SK-N-SH (cell line): ENCODE measurements at regions not wholly inside any gene's neighbourhood (a gene's known extent, or its start where the extent isn't known, plus 50 kb on each side); places are given as distances from the start of the nearest gene placed in this dataset.
A peak's percentile ranks its signal among the peaks of the same experiment; 100 is the strongest.

Experiments
- CTCF ChIA-PET: fragments of 300-600, 350-600 bp; formaldehyde crosslinking; extraction: SDS; loops from one replicate; lab custom pipeline; 2021; lab: Yijun Ruan, JAX
- POLR2A ChIA-PET: fragments of 350-600 bp; sonication (Branson Sonifier 250); formaldehyde crosslinking; extraction: SDS; loops from one replicate; lab custom pipeline; 2020; ENCODE audit warnings: antibody characterized with exemption, inconsistent platforms; lab: Yijun Ruan, JAX
- DNase-seq: peaks from one replicate; pipeline ENCODE4 v3.0.0; 2012
- H2AFZ ChIP-seq: fragments of 200-600 bp; sonication (generic); 2 replicates; pipeline ENCODE4 v1.8.1; 2016; ENCODE audit warnings: antibody characterized with exemption, mild to moderate bottlenecking, low read depth
- H3F3A ChIP-seq: fragments of 200-600 bp; sonication (generic); replicated peaks from 2 replicates; pipeline ENCODE3; 2016; ENCODE audit warnings: antibody characterized with exemption, mild to moderate bottlenecking; ENCODE audit not compliant: insufficient read depth
- H3K27ac ChIP-seq, 2 experiments: fragments of 200-500 bp in 1 of 2; fragments of 200-600 bp in 1 of 2; sonication (Bioruptor generic) in 1 of 2; sonication (generic), shearing (Covaris generic) in 1 of 2; 2 replicates each; pipeline versions ENCODE4 v1.5.1 to v1.6.1; 2014 to 2016; ENCODE audit warnings: low read depth in 2 of 2, inconsistent platforms in 1 of 2, low read length in 1 of 2, mild to moderate bottlenecking in 1 of 2, mixed read lengths in 1 of 2
- H3K27me3 ChIP-seq: fragments of 200-600 bp; sonication (generic), shearing (Covaris generic); 2 replicates; pipeline ENCODE4 v1.6.1; 2016; ENCODE audit warnings: mixed run types; ENCODE audit not compliant: insufficient read depth
- H3K36me3 ChIP-seq, 2 experiments: fragments of 200-500 bp in 1 of 2; fragments of 200-600 bp in 1 of 2; sonication (Bioruptor generic) in 1 of 2; sonication (generic) in 1 of 2; replicated peaks in 1 of 2; 2 replicates each; pipeline versions ENCODE3 to v1.5.1; 2014 to 2016; ENCODE audit warnings: low read length in 1 of 2, mild to moderate bottlenecking in 1 of 2; ENCODE audit not compliant: insufficient read depth in 2 of 2, control insufficient read depth in 1 of 2
- H3K4me1 ChIP-seq, 2 experiments: fragments of 200-500 bp in 1 of 2; fragments of 200-600 bp in 1 of 2; sonication (Bioruptor generic) in 1 of 2; sonication (generic), shearing (Covaris generic) in 1 of 2; 2 replicates each; pipeline versions ENCODE4 v1.5.1 to v1.6.1; 2014 to 2016; ENCODE audit warnings: low read depth in 1 of 2, low read length in 1 of 2, mixed run types in 1 of 2; ENCODE audit not compliant: insufficient read depth in 2 of 2, control insufficient read depth in 1 of 2
- H3K4me2 ChIP-seq: fragments of 200-600 bp; sonication (generic), shearing (Covaris generic); 2 replicates; pipeline ENCODE4 v1.6.1; 2017; ENCODE audit warnings: mixed run types
- H3K4me3 ChIP-seq, 2 experiments: fragments of 200-500 bp in 1 of 2; fragments of 200-600 bp in 1 of 2; sonication (Bioruptor generic) in 1 of 2; sonication (generic), shearing (Covaris generic) in 1 of 2; 2 replicates each; pipeline versions ENCODE4 v1.5.1 to v1.8.1; 2014 to 2016; ENCODE audit warnings: low read depth in 2 of 2, inconsistent platforms in 1 of 2, low read length in 1 of 2, mild to moderate bottlenecking in 1 of 2, mixed read lengths in 1 of 2, moderate library complexity in 1 of 2
- H3K79me2 ChIP-seq: fragments of 200-600 bp; sonication (generic); 2 replicates; pipeline ENCODE4 v1.8.1; 2017; ENCODE audit warnings: mild to moderate bottlenecking; ENCODE audit not compliant: insufficient read depth
- H3K9ac ChIP-seq: fragments of 200-600 bp; sonication (generic); 2 replicates; pipeline ENCODE4 v1.6.1; 2017; ENCODE audit warnings: mixed run types
- H3K9me2 ChIP-seq: fragments of 200-600 bp; sonication (generic); 2 replicates; pipeline ENCODE4 v1.6.1; 2017; ENCODE audit warnings: mixed run types
- H3K9me3 ChIP-seq: fragments of 200-600 bp; sonication (generic); 2 replicates; pipeline ENCODE4 v1.6.1; 2017; ENCODE audit warnings: mixed run types, mild to moderate bottlenecking, moderate library complexity
- H4K20me1 ChIP-seq: fragments of 200-600 bp; sonication (generic); 2 replicates; pipeline ENCODE4 v1.6.1; 2017; ENCODE audit warnings: mild to moderate bottlenecking, mixed run types; ENCODE audit not compliant: insufficient read depth
- CHD2 ChIP-seq: fragments of 150-350 bp; IDR thresholded peaks from 2 replicates; pipeline ENCODE4 v1.6.1; 2018; ENCODE audit warnings: low read length; ENCODE audit not compliant: partially characterized antibody
- CTCF ChIP-seq: fragments of 200-600 bp; sonication (generic); IDR thresholded peaks from 2 replicates; pipeline ENCODE4 v1.6.1; 2017; ENCODE audit warnings: antibody characterized with exemption, mild to moderate bottlenecking, moderate library complexity
- ELF1 ChIP-seq: IDR thresholded peaks from 2 replicates; pipeline ENCODE4 v1.4.0; 2012
- EZH2phosphoT487 ChIP-seq: fragments of 200-600 bp; sonication (generic); IDR thresholded peaks from 2 replicates; pipeline ENCODE4 v1.6.1; 2017; ENCODE audit warnings: low read depth, mixed run types, mild to moderate bottlenecking, antibody characterized with exemption, moderate library complexity, borderline replicate concordance
- FOXJ3 ChIP-seq: sonication (generic); formaldehyde crosslinking; IDR thresholded peaks from 2 replicates; pipeline ENCODE4 v1.5.1; 2020; ENCODE audit warnings: mild to moderate bottlenecking, missing genetic modification reagents
- FOXM1 ChIP-seq: IDR thresholded peaks from 2 replicates; pipeline ENCODE4 v1.4.0; 2012; ENCODE audit warnings: low read depth, mild to moderate bottlenecking
- GATA2 ChIP-seq: sonication (generic); formaldehyde crosslinking; IDR thresholded peaks from 2 replicates; pipeline ENCODE4 v1.5.0; 2020; ENCODE audit warnings: mild to moderate bottlenecking, missing genetic modification reagents
- IRF3 ChIP-seq: fragments of 150-350 bp; IDR thresholded peaks from 2 replicates; pipeline ENCODE4 v1.6.1; 2016; ENCODE audit warnings: mild to moderate bottlenecking, low read depth, low read length
- JUND ChIP-seq: IDR thresholded peaks from 2 replicates; pipeline ENCODE4 v1.4.0; 2012
- MXI1 ChIP-seq: IDR thresholded peaks from 2 replicates; pipeline ENCODE4 v1.6.1; 2012; ENCODE audit warnings: mild to moderate bottlenecking, low read depth, low read length, improper control_type of control experiment
- NFIC ChIP-seq: IDR thresholded peaks from 2 replicates; pipeline ENCODE4 v1.4.0; 2012; ENCODE audit warnings: borderline replicate concordance
- RAD21 ChIP-seq: IDR thresholded peaks from 2 replicates; pipeline ENCODE4 v1.6.1; 2012; ENCODE audit warnings: mild to moderate bottlenecking, low read length
- RCOR1 ChIP-seq: fragments of 150-350 bp; IDR thresholded peaks from 2 replicates; pipeline ENCODE4 v1.6.1; 2017; ENCODE audit warnings: antibody characterized with exemption, low read length
- RFX5 ChIP-seq: IDR thresholded peaks from 2 replicates; pipeline ENCODE4 v1.6.1; 2012; ENCODE audit warnings: mild to moderate bottlenecking, improper control_type of control experiment, low read length
- RXRA ChIP-seq: IDR thresholded peaks from 2 replicates; pipeline ENCODE4 v1.4.0; 2012; ENCODE audit warnings: low read depth, mild to moderate bottlenecking, borderline replicate concordance
- SIN3A ChIP-seq: IDR thresholded peaks from 2 replicates; pipeline ENCODE4 v1.6.1; 2012; ENCODE audit warnings: low read depth, mild to moderate bottlenecking, low read length, moderate library complexity, borderline replicate concordance
- SMC3 ChIP-seq: IDR thresholded peaks from 2 replicates; pipeline ENCODE4 v1.6.1; 2012; ENCODE audit warnings: low read depth, low read length, improper control_type of control experiment
- TAF1 ChIP-seq: IDR thresholded peaks from 2 replicates; pipeline ENCODE4 v1.6.1; 2012; ENCODE audit warnings: low read depth, mild to moderate bottlenecking, low read length, moderate library complexity, borderline replicate concordance
- TCF12 ChIP-seq: IDR thresholded peaks from 2 replicates; pipeline ENCODE4 v1.4.0; 2012
- TEAD4 ChIP-seq: IDR thresholded peaks from 2 replicates; pipeline ENCODE4 v1.4.0; 2012; ENCODE audit warnings: mild to moderate bottlenecking, borderline replicate concordance; ENCODE audit not compliant: insufficient read depth
- YY1 ChIP-seq: IDR thresholded peaks from 2 replicates; pipeline ENCODE4 v1.4.0; 2012; ENCODE audit warnings: low read depth, mild to moderate bottlenecking
- WGBS: methylation state at CpG from one replicate; pipeline ENCODE4 v1.1.6; 2017; ENCODE audit warnings: low lambda C conversion rate; 5-methylcytosine and 5-hydroxymethylcytosine counted together
- TF ChIP-seq, protein P1 (sequence below): fragments of 150-350 bp; IDR thresholded peaks from 2 replicates; pipeline ENCODE4 v1.6.1; 2017; ENCODE audit warnings: antibody characterized with exemption, low read length, low read depth, borderline replicate concordance

GRCh38 chr2:45191976-45192375 lies 182.7 kb upstream of the SIX2 start:
- CTCF ChIA-PET: interaction anchor here (0.8 to 1.4 kb wide), 5 partner anchors 22 to 303 kb away, joined by 3 to 6 read pairs (median 3); no protein-coding TSS in a partner anchor
- TF ChIP-seq RAD21 (no peak), EZH2phosphoT487 (no peak), YY1 (no peak), TAF1 (no peak)
- TF ChIP-seq, all 33 proteins: peak for 0
- no peaks in the 10 kb centered on the region for H3K9me3 ChIP-seq
- H3K4me2 ChIP-seq: no peak overlapping the region
- H3K36me3 ChIP-seq: no peaks in the 10 kb centered on the region
- POLR2A ChIA-PET: interaction anchor here (0.9 to 1.5 kb wide), 2 partner anchors 23 to 137 kb away, joined by 4 to 11 read pairs; no protein-coding TSS in a partner anchor
- peak; percentile 45 for DNase-seq
- H3F3A ChIP-seq: no peaks in the 10 kb centered on the region
- H3K27ac ChIP-seq: peak overlapping the region in 1 of 2 experiments; percentile 90; a peak in 2 of 4 replicates
- H4K20me1 ChIP-seq: no peaks in the 10 kb centered on the region
- H2AFZ ChIP-seq: no peak overlapping the region
- H3K9ac ChIP-seq: no peak overlapping the region
- no peak overlapping the region for H3K4me3 ChIP-seq
- H3K9me2 ChIP-seq: no peaks in the 10 kb centered on the region
- peaks cover 0 to 19% of the 10 kb centered on the region in 2 experiments; a peak in 2 of 4 replicates for H3K4me1 ChIP-seq
- H3K27me3 ChIP-seq: no peaks in the 10 kb centered on the region
- H3K79me2 ChIP-seq: no peaks in the 10 kb centered on the region
- WGBS: 85% methylated on average over 8 of the region's 8 CpGs

GRCh38 chr2:45191146-45191863 lies 182.1 kb upstream of the SIX2 start:
- Histone ChIP-seq H3K27me3 (no peaks in the 10 kb centered on the region), H3K36me3 (no peaks in the 10 kb centered on the region), H3K4me1 (peaks cover 0 to 19% of the 10 kb centered on the region in 2 experiments; a peak in 2 of 4 replicates), H3K9me2 (no peaks in the 10 kb centered on the region), H3K4me3 (no peak overlapping the region), H4K20me1 (no peaks in the 10 kb centered on the region), H3K27ac (peak overlapping the region in 1 of 2 experiments; percentile 90; a peak in 2 of 4 replicates), H3K9me3 (no peaks in the 10 kb centered on the region), H3K4me2 (no peak overlapping the region), H3K79me2 (no peaks in the 10 kb centered on the region), H3K9ac (no peak overlapping the region), H2AFZ (no peak overlapping the region), H3F3A (no peaks in the 10 kb centered on the region)
- DNase-seq: peak; percentile 81
- ChIA-PET POLR2A (interaction anchor here (0.9 to 1.5 kb wide), 2 partner anchors 22 to 136 kb away, joined by 4 to 11 read pairs; no protein-coding TSS in a partner anchor), CTCF (interaction anchor here (0.8 to 1.4 kb wide), 6 partner anchors 22 to 303 kb away, joined by 3 to 6 read pairs (median 3); no protein-coding TSS in a partner anchor)
- 69% methylated on average over 16 of the region's 16 CpGs for WGBS
- peak; percentile 1; the same call in 1 of the 2 replicates for TF ChIP-seq RAD21
- TF ChIP-seq IRF3: 0 out of 2 replicates have a peak, but pooled peaks have one; percentile 9
- TF ChIP-seq YY1: no peak
- TF ChIP-seq RXRA: no peak
- peak; percentile 34; the same call in 1 of the 2 replicates for TF ChIP-seq TCF12
- TF ChIP-seq CTCF: no peak
- no peak for TF ChIP-seq ELF1
- TF ChIP-seq SIN3A: no peak
- TF ChIP-seq SMC3: no peak
- TF ChIP-seq GATA2 (CRISPR knock-in tag): peak; percentile 78
- TF ChIP-seq RCOR1: peak; percentile 56; the same call in 1 of the 2 replicates
- TF ChIP-seq FOXJ3 (CRISPR knock-in tag): peak; percentile 72
- TF ChIP-seq CHD2: peak; percentile 54
- TF ChIP-seq, protein P1, sequence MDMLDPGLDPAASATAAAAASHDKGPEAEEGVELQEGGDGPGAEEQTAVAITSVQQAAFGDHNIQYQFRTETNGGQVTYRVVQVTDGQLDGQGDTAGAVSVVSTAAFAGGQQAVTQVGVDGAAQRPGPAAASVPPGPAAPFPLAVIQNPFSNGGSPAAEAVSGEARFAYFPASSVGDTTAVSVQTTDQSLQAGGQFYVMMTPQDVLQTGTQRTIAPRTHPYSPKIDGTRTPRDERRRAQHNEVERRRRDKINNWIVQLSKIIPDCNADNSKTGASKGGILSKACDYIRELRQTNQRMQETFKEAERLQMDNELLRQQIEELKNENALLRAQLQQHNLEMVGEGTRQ: no peak
- TF ChIP-seq FOXM1: no peak
- no peak for TF ChIP-seq JUND
- no peak for TF ChIP-seq NFIC
- TF ChIP-seq MXI1: 0 out of 2 replicates have a peak, but pooled peaks have one; percentile 31
- TF ChIP-seq TEAD4: peak; percentile 34; the same call in 1 of the 2 replicates
- TF ChIP-seq RFX5: no peak
